ENCODE measurements at regions not wholly inside any gene's neighbourhood (a gene's known extent, or its start where the extent isn't known, plus 50 kb on each side); places are given as distances from the start of the nearest gene placed in this dataset.

DNA sequence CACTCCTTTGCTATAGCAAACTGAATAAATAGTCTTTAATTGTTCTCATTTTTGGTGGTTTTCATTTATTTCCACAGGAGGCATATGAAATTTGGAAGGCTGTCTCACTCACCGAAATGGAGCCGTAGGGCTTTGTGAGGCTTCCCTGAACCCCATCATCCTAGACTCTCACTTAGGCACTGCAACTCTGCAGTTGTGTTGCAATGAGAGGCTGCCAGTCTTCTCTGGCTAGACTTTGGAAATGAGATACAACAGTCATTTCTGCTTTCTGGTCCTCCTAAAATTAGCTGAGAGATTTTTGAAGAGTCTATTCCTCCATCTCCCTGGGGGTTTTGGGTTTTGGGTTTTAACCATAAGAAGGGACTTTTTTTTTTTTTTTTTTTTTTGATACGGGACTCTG, 146.5 kb downstream of the SH3BGRL start:
- TF ChIP-seq, protein P1, sequence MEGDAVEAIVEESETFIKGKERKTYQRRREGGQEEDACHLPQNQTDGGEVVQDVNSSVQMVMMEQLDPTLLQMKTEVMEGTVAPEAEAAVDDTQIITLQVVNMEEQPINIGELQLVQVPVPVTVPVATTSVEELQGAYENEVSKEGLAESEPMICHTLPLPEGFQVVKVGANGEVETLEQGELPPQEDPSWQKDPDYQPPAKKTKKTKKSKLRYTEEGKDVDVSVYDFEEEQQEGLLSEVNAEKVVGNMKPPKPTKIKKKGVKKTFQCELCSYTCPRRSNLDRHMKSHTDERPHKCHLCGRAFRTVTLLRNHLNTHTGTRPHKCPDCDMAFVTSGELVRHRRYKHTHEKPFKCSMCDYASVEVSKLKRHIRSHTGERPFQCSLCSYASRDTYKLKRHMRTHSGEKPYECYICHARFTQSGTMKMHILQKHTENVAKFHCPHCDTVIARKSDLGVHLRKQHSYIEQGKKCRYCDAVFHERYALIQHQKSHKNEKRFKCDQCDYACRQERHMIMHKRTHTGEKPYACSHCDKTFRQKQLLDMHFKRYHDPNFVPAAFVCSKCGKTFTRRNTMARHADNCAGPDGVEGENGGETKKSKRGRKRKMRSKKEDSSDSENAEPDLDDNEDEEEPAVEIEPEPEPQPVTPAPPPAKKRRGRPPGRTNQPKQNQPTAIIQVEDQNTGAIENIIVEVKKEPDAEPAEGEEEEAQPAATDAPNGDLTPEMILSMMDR (IDR thresholded peaks at IDR 0.05), result no peak
- TF ChIP-seq POLR2AphosphoS5 (IDR thresholded peaks at IDR 0.05), result no peak

Measured in gastroesophageal sphincter (tissue), 3 donors.